ENCODE measurements at regions not wholly inside any gene's neighbourhood (a gene's known extent, or its start where the extent isn't known, plus 50 kb on each side); places are given as distances from the start of the nearest gene placed in this dataset.

- H3K4me1 ChIP-seq (ENCODE audit: insufficient read depth, low read length) = no peaks in the 10 kb centered on the region
- no peaks in the 10 kb centered on the region for H3K27me3 ChIP-seq (ENCODE audit: insufficient read depth, low read length)
- no peak overlapping the region for H3K4me3 ChIP-seq (ENCODE audit: low read length)
- H3K36me3 ChIP-seq (ENCODE audit: insufficient read depth, low read length) = no peaks in the 10 kb centered on the region
- no peaks in the 10 kb centered on the region for H3K9me3 ChIP-seq (ENCODE audit: low read length)
- H2AFZ ChIP-seq (ENCODE audit: low read depth, low read length) = no peak overlapping the region
These were observed 767.7 kb upstream of the GCFC2 start for GRCh38 chr2:76478266-76479035.

DNA sequence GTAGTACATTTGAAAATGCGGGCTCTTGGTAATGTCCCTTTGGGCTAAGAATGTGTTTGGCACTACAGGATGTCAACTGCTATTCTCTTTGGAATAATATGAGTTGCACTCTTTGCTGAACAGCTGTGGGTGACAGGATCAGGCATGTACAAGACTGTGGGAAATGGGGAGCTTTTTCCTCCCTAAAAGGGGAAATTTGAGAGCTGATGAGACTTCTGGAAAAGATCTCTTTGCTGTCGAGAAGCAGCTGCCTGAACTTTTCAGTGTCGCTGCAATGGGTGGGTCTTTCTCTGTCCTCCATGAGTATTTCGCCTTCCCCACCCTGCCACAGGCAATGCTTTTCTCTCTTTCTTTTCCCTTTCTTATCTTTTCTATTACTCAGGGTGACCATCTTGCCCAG lies 762.2 kb upstream of the GCFC2 start:
- Histone ChIP-seq H3K4me3 (ENCODE audit: low read length) (no peak overlapping the region), H2AFZ (ENCODE audit: low read depth, low read length) (no peak overlapping the region), H3K36me3 (ENCODE audit: insufficient read depth, low read length) (no peaks in the 10 kb centered on the region), H3K4me1 (ENCODE audit: insufficient read depth, low read length) (no peaks in the 10 kb centered on the region), H3K9me3 (ENCODE audit: low read length) (no peaks in the 10 kb centered on the region), H3K27me3 (ENCODE audit: insufficient read depth, low read length) (no peaks in the 10 kb centered on the region)

GRCh38 chr2:76469066-76469465 lies 758.4 kb upstream of the GCFC2 start:
- no peak overlapping the region for H2AFZ ChIP-seq (ENCODE audit: low read depth, low read length)
- H3K4me1 ChIP-seq (ENCODE audit: insufficient read depth, low read length) = no peaks in the 10 kb centered on the region
- H3K36me3 ChIP-seq (ENCODE audit: insufficient read depth, low read length) = no peaks in the 10 kb centered on the region
- H3K27me3 ChIP-seq (ENCODE audit: insufficient read depth, low read length) = no peaks in the 10 kb centered on the region
- H3K4me3 ChIP-seq (ENCODE audit: low read length) = no peak overlapping the region
- H3K9me3 ChIP-seq (ENCODE audit: low read length) = no peaks in the 10 kb centered on the region

GRCh38 chr2:76467326-76467725 lies 756.6 kb upstream of the GCFC2 start:
- Histone ChIP-seq H3K4me1 (ENCODE audit: insufficient read depth, low read length) (no peaks in the 10 kb centered on the region), H3K9me3 (ENCODE audit: low read length) (no peaks in the 10 kb centered on the region), H3K36me3 (ENCODE audit: insufficient read depth, low read length) (no peaks in the 10 kb centered on the region), H3K4me3 (ENCODE audit: low read length) (no peak overlapping the region), H2AFZ (ENCODE audit: low read depth, low read length) (no peak overlapping the region), H3K27me3 (ENCODE audit: insufficient read depth, low read length) (no peaks in the 10 kb centered on the region)

- H3K4me1 ChIP-seq (ENCODE audit: insufficient read depth, low read length) = no peaks in the 10 kb centered on the region
- H3K36me3 ChIP-seq (ENCODE audit: insufficient read depth, low read length) = no peaks in the 10 kb centered on the region
- no peak overlapping the region for H3K4me3 ChIP-seq (ENCODE audit: low read length)
- H3K27me3 ChIP-seq (ENCODE audit: insufficient read depth, low read length) = no peaks in the 10 kb centered on the region
- H2AFZ ChIP-seq (ENCODE audit: low read depth, low read length) = no peak overlapping the region
- no peaks in the 10 kb centered on the region for H3K9me3 ChIP-seq (ENCODE audit: low read length)
These were observed 753.6 kb upstream of the GCFC2 start for GRCh38 chr2:76464310-76464709.

DNA sequence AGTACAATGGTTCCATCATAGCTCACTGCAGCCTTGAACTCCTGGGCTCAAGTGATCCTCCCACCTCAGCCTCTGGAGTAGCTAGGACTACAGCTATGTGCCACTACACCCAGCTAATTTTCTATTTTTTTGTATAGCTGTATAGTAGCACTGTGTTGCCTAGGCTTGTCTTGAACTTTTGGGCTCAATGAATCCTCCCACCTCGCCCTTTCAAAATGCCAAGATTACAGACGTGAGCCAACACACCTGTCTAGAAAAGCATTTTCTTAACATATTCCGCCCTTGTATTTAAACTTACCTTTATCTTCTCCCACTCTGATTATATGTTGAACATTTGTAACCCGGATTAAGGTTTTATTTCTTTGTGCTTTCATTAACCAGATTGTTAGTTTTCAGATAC lies 750.7 kb upstream of the GCFC2 start:
- Histone ChIP-seq H3K4me1 (ENCODE audit: insufficient read depth, low read length) (no peaks in the 10 kb centered on the region), H3K9me3 (ENCODE audit: low read length) (no peaks in the 10 kb centered on the region), H3K4me3 (ENCODE audit: low read length) (no peak overlapping the region), H3K27me3 (ENCODE audit: insufficient read depth, low read length) (no peaks in the 10 kb centered on the region), H3K36me3 (ENCODE audit: insufficient read depth, low read length) (no peaks in the 10 kb centered on the region), H2AFZ (ENCODE audit: low read depth, low read length) (no peak overlapping the region)

- Histone ChIP-seq H3K4me3 (ENCODE audit: low read length) (no peak overlapping the region), H3K9me3 (ENCODE audit: low read length) (no peaks in the 10 kb centered on the region), H3K4me1 (ENCODE audit: insufficient read depth, low read length) (no peaks in the 10 kb centered on the region), H3K36me3 (ENCODE audit: insufficient read depth, low read length) (no peaks in the 10 kb centered on the region), H2AFZ (ENCODE audit: low read depth, low read length) (no peak overlapping the region), H3K27me3 (ENCODE audit: insufficient read depth, low read length) (no peaks in the 10 kb centered on the region)
These were observed 745.2 kb upstream of the GCFC2 start for GRCh38 chr2:76455910-76456309.

DNA sequence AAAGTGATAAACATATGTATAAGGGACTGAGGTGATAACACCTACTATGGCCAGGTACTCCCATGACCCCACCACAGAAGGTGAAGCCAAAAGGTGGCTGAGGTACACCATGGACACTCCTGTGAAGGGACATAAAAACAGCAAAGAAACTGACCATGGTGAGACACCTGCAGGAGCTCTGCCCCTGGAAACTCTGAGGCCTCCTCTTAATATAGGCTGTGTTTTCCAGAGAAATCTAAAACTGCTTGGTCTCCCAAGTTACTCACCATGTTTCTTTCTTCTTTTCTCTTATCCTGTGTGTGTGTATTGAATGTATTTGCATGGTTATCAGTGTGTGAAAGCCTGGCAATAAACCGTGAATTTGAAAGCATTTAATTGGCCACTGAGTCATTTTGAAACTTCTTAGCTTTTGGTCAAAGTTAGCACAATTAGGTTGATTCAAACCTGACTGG lies 739.3 kb upstream of the GCFC2 start:
- Histone ChIP-seq H2AFZ (ENCODE audit: low read depth, low read length) (no peak overlapping the region), H3K27me3 (ENCODE audit: insufficient read depth, low read length) (no peaks in the 10 kb centered on the region), H3K36me3 (ENCODE audit: insufficient read depth, low read length) (no peaks in the 10 kb centered on the region), H3K4me3 (ENCODE audit: low read length) (no peak overlapping the region), H3K4me1 (ENCODE audit: insufficient read depth, low read length) (no peaks in the 10 kb centered on the region), H3K9me3 (ENCODE audit: low read length) (no peaks in the 10 kb centered on the region)

DNA sequence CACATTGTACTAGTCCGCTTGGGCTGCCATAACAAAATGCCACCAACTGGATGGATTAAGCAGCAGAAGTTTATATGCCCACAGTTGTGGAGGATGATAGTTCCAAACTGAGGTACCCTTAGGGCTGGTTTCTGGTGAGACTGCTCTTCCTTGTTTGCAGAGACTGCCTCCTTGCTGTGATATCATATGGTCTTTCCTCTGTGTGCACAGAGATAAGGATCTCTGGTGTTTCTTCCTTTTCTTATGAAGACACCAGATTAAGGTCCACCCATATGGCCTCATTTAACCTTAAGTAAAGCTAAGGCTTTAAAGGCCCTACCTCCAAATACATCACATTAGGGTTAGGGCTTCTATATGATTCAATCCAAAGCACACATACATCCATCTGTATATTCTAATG lies 738.2 kb upstream of the GCFC2 start:
- Histone ChIP-seq H2AFZ (ENCODE audit: low read depth, low read length) (no peak overlapping the region), H3K4me1 (ENCODE audit: insufficient read depth, low read length) (no peaks in the 10 kb centered on the region), H3K9me3 (ENCODE audit: low read length) (peaks cover 3% of the 10 kb centered on the region), H3K36me3 (ENCODE audit: insufficient read depth, low read length) (no peaks in the 10 kb centered on the region), H3K4me3 (ENCODE audit: low read length) (no peak overlapping the region), H3K27me3 (ENCODE audit: insufficient read depth, low read length) (no peaks in the 10 kb centered on the region)

- H2AFZ ChIP-seq (ENCODE audit: low read depth, low read length) = no peak overlapping the region
- no peak overlapping the region for H3K4me3 ChIP-seq (ENCODE audit: low read length)
- no peaks in the 10 kb centered on the region for H3K4me1 ChIP-seq (ENCODE audit: insufficient read depth, low read length)
- H3K36me3 ChIP-seq (ENCODE audit: insufficient read depth, low read length) = no peaks in the 10 kb centered on the region
- H3K27me3 ChIP-seq (ENCODE audit: insufficient read depth, low read length) = no peaks in the 10 kb centered on the region
- peaks cover 3% of the 10 kb centered on the region for H3K9me3 ChIP-seq (ENCODE audit: low read length)
These were observed 736.6 kb upstream of the GCFC2 start for GRCh38 chr2:76447294-76447693.

DNA sequence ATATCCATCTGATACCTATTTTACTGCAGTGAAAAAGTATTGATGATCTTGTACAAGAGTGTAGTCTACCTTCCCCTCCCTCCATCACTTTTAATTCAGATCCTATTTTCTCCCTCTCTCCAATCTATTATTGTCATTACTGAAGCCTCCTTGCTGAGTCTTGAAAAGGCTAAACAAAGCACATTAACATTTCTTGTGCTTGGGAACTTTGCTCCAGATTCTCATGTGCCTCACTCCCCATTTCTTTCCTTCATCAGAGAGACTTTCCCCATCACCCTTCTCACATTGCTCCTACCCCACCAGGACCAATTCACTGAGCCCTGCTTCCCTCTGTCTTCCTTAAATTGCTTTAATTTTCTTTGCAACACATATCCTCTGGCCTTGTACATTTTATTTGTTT lies 736.2 kb upstream of the GCFC2 start:
- H3K4me1 ChIP-seq (ENCODE audit: insufficient read depth, low read length) = no peaks in the 10 kb centered on the region
- no peaks in the 10 kb centered on the region for H3K27me3 ChIP-seq (ENCODE audit: insufficient read depth, low read length)
- H2AFZ ChIP-seq (ENCODE audit: low read depth, low read length) = no peak overlapping the region
- peaks cover 3% of the 10 kb centered on the region for H3K9me3 ChIP-seq (ENCODE audit: low read length)
- H3K4me3 ChIP-seq (ENCODE audit: low read length) = no peak overlapping the region
- H3K36me3 ChIP-seq (ENCODE audit: insufficient read depth, low read length) = no peaks in the 10 kb centered on the region

GRCh38 chr2:76445880-76446279 lies 735.2 kb upstream of the GCFC2 start:
- Histone ChIP-seq H3K4me1 (ENCODE audit: insufficient read depth, low read length) (no peaks in the 10 kb centered on the region), H3K36me3 (ENCODE audit: insufficient read depth, low read length) (no peaks in the 10 kb centered on the region), H2AFZ (ENCODE audit: low read depth, low read length) (no peak overlapping the region), H3K4me3 (ENCODE audit: low read length) (no peak overlapping the region), H3K9me3 (ENCODE audit: low read length) (peaks cover 3% of the 10 kb centered on the region), H3K27me3 (ENCODE audit: insufficient read depth, low read length) (no peaks in the 10 kb centered on the region)

DNA sequence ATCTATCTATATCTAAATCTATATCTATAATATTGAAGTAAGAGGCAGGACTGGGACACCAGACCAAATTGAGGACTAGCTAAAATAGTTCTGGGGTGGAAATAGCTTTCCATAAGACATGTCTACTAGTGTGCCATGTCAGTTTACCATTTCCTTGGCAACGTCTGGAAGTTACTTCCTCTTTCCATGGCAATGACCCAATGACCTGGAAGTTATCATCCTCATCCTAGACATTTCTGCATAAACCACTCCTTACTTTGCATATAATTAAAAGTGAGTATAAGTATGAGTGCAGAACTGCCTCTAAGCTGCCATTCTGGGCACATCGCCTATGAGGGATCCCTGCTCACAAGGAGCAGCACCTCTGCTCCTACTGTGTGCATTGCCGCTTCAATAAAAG lies 734.0 kb upstream of the GCFC2 start:
- Histone ChIP-seq H3K9me3 (ENCODE audit: low read length) (peaks cover 3% of the 10 kb centered on the region), H3K4me3 (ENCODE audit: low read length) (no peak overlapping the region), H3K36me3 (ENCODE audit: insufficient read depth, low read length) (no peaks in the 10 kb centered on the region), H3K4me1 (ENCODE audit: insufficient read depth, low read length) (no peaks in the 10 kb centered on the region), H3K27me3 (ENCODE audit: insufficient read depth, low read length) (no peaks in the 10 kb centered on the region), H2AFZ (ENCODE audit: low read depth, low read length) (no peak overlapping the region)

DNA sequence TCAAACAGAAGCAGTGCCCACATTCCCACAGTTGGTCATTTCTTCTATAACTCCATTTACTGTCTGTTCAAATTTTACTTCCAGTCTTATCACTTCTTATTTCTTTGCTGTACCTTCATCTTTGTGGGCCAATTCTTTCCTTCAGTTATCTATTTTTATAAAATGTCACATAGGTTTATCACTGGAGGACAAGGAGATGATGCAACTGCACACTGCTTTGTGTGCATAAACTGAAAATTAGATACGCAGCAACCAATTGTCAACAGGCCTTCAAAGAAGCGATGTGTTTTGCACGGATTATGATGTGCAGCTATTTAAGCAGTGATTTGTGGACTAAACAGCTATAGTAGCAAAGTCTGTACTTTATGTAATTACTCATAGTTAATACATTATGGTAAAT lies 726.8 kb upstream of the GCFC2 start:
- Histone ChIP-seq H3K4me1 (ENCODE audit: insufficient read depth, low read length) (no peaks in the 10 kb centered on the region), H3K36me3 (ENCODE audit: insufficient read depth, low read length) (no peaks in the 10 kb centered on the region), H3K27me3 (ENCODE audit: insufficient read depth, low read length) (no peaks in the 10 kb centered on the region), H3K9me3 (ENCODE audit: low read length) (no peaks in the 10 kb centered on the region), H2AFZ (ENCODE audit: low read depth, low read length) (no peak overlapping the region), H3K4me3 (ENCODE audit: low read length) (no peak overlapping the region)
